Omental fat pad (tissue), 3 donors: ENCODE measurements at regions not wholly inside any gene's neighbourhood (a gene's known extent, or its start where the extent isn't known, plus 50 kb on each side); places are given as distances from the start of the nearest gene placed in this dataset.

ENCODE experiments used
- ATAC-seq: fragments of 150-250 bp; one replicate; pipeline ENCODE4 v1.9.1; 2016; ENCODE audit warnings: mild to moderate bottlenecking, moderate library complexity; ENCODE audit not compliant: low FRiP score
- DNase-seq: peaks from one replicate; pipeline ENCODE4 v3.0.0-alpha.2; 2019; ENCODE audit warnings: low spot score
- TF ChIP-seq, protein P1 (sequence below), 3 donors: fragments of 450-650 bp; IDR thresholded peaks; one replicate each; pipeline ENCODE4 v1.5.1; 2016 to 2017; ENCODE audit warnings: antibody characterized with exemption in 3 of 3, mild to moderate bottlenecking in 3 of 3, moderate library complexity in 2 of 3

DNA sequence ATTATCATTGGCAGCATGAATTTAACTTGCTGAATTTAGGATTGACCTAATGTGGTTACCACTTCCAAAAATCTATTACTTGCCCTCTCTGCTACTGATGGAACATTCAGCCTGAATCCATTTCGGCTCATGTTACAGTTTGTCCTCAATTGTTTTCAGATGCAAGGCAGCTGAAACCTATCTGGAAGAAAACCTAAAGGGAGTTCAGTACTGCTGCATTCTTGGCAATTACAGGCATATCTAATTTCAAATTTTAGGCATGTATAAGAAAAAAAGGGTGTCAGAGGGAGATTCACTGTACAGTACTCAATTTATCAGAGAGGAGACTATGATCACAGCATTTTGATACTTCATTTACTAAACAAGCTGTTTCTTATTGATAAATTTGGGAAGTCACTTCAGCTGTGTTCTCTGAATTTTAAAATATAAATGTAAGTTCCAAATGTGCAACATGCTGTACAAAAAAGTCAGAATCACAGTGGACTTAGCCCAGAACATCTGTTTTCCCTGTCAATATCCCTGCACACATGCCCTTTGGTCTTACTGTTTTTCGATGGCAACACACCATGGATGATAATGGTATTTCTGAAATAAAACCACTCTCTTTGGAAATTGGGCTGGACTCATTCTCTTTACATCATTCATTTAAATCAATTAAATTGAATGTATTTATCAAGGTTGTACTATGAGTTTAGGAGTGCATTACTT is 651.6 kb upstream of the ADGRL4 start:
- DNase-seq (no peak), ATAC-seq (no peak)
- TF ChIP-seq, protein P1, sequence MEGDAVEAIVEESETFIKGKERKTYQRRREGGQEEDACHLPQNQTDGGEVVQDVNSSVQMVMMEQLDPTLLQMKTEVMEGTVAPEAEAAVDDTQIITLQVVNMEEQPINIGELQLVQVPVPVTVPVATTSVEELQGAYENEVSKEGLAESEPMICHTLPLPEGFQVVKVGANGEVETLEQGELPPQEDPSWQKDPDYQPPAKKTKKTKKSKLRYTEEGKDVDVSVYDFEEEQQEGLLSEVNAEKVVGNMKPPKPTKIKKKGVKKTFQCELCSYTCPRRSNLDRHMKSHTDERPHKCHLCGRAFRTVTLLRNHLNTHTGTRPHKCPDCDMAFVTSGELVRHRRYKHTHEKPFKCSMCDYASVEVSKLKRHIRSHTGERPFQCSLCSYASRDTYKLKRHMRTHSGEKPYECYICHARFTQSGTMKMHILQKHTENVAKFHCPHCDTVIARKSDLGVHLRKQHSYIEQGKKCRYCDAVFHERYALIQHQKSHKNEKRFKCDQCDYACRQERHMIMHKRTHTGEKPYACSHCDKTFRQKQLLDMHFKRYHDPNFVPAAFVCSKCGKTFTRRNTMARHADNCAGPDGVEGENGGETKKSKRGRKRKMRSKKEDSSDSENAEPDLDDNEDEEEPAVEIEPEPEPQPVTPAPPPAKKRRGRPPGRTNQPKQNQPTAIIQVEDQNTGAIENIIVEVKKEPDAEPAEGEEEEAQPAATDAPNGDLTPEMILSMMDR (IDR thresholded peaks at IDR 0.05): no peak

DNA sequence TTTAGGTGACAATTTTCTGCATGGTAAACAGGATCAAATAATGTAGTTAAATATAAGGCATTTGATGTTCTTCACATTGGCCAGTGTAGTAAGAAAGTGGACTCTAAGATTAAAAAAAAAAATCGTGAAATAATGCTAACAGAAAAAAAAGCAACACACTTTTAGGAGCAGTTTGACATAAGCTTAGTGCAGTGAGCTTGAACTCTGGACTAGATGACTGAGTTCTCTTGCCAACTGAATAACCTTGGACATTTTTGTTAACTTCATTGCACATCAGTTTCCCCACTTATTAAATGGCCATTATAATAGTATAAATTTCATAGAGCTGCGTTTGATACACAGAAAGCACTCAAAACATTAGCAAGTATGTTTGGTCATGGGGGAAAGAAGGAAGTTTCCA is 649.3 kb upstream of the ADGRL4 start:
- DNase-seq (no peak), ATAC-seq (no peak)
- TF ChIP-seq, protein P1 (IDR thresholded peaks at IDR 0.05): no peak

- TF ChIP-seq, protein P1 (IDR thresholded peaks at IDR 0.05): no peak
- ATAC-seq (no peak), DNase-seq (no peak)
Measured at GRCh38 chr1:79652426-79652825, 645.9 kb upstream of the ADGRL4 start.

- TF ChIP-seq, protein P1 (IDR thresholded peaks at IDR 0.05): no peak
- DNase-seq (no peak), ATAC-seq (no peak)
Measured at GRCh38 chr1:79648126-79648525, 641.6 kb upstream of the ADGRL4 start.

DNA sequence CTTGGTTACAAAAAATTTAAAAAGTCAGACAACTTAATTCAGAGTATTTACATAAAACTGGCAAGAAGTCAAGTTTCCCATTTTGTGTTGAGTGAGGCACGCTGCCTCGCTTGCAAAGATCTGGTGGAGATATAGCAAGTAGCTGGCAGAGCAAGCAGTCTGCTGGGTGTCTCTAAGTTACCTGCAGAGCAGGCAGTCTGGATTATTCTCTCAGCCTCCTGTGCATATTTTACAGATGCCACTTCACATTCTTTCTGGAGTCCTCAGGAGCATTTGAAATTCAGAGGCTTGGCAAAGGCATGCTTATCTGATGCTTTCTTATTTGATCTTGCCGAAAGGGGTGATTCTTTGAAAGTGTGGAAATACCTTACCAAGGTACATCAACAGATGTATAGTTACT is 640.4 kb upstream of the ADGRL4 start:
- TF ChIP-seq, protein P1 (IDR thresholded peaks at IDR 0.05): no peak
- DNase-seq (no peak), ATAC-seq (no peak)

DNA sequence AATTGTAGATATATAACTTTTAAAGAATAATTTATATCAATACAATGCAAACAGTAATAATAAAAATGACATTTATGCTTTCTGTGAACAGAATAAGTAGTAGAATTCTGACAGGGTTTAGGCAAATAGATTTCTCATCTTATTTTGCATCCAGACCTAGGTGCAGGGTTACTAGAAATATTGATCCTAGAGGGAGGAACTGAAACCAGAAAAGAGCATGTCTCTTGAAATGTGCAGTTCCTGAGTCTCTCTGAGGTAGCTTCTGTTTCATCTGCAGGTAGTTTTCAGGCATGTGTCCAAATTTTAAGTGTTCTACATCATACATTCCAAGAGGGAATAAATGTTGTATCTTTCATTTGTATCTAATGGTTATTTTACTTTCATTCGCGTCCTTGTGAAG is 631.9 kb upstream of the ADGRL4 start:
- ATAC-seq (no peak), DNase-seq (no peak)
- TF ChIP-seq, protein P1 (IDR thresholded peaks at IDR 0.05): no peak

DNA sequence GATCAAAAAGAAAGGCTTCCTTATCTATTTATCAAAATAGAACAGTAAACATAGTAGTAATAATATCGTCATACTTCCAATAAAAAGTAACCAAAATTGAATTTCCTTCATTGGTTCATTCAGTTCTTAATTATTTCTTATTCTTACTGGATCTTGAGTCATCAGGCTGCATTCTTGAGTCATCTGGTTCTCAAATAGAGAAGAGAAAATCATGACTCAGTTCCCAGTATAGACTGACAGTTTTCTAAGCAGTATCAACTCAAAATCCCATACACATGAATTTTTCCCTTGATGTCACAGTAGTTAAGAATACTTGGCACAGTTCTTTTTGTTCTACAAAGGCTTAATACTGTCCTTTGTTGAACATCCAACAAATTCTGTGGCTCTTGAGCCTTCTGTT is 626.9 kb upstream of the ADGRL4 start:
- no peak for ATAC-seq
- no peak for DNase-seq
- TF ChIP-seq, protein P1 (IDR thresholded peaks at IDR 0.05): no peak
